ENCODE measurements at regions not wholly inside any gene's neighbourhood (a gene's known extent, or its start where the extent isn't known, plus 50 kb on each side); places are given as distances from the start of the nearest gene placed in this dataset.

DNA sequence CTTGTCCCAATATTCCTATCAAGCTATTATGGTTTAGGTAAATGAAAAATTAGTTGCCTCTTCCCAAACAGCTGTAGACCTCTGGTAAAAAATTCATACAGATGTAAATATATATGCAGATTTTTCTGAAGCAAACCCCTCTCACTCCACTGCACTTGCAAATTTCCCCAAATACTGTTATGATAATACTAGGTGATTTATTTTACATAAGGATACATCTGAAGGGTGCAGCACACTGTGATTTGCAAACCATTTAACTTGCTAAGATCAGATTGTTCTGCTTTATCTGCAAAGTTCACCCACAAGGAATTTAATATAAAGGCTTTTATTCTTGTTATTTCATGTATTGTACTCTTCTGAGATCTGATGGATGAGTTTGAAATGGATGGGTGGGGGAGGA is 177.0 kb downstream of the GPAT3 start:
- TF ChIP-seq, protein P1, sequence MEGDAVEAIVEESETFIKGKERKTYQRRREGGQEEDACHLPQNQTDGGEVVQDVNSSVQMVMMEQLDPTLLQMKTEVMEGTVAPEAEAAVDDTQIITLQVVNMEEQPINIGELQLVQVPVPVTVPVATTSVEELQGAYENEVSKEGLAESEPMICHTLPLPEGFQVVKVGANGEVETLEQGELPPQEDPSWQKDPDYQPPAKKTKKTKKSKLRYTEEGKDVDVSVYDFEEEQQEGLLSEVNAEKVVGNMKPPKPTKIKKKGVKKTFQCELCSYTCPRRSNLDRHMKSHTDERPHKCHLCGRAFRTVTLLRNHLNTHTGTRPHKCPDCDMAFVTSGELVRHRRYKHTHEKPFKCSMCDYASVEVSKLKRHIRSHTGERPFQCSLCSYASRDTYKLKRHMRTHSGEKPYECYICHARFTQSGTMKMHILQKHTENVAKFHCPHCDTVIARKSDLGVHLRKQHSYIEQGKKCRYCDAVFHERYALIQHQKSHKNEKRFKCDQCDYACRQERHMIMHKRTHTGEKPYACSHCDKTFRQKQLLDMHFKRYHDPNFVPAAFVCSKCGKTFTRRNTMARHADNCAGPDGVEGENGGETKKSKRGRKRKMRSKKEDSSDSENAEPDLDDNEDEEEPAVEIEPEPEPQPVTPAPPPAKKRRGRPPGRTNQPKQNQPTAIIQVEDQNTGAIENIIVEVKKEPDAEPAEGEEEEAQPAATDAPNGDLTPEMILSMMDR (IDR thresholded peaks at IDR 0.05 in 4 of 5, conservative IDR thresholded peaks at IDR 0.05 in 1 of 5), result no peak
- no peak for TF ChIP-seq POLR2A (IDR thresholded peaks at IDR 0.05)
